ENCODE measurements at regions not wholly inside any gene's neighbourhood (a gene's known extent, or its start where the extent isn't known, plus 50 kb on each side); places are given as distances from the start of the nearest gene placed in this dataset.

GRCh38 chrX:21056622-21057021 is 317.6 kb upstream of the CNKSR2 start:
- DNase-seq (ENCODE audit: low read depth in 2 of 3, low spot score in 1 of 3) = no peak

GRCh38 chrX:21047034-21047455 is 327.2 kb upstream of the CNKSR2 start:
- no peak for DNase-seq (ENCODE audit: low read depth in 2 of 3, low spot score in 1 of 3)

GRCh38 chrX:21014326-21014725 is 359.9 kb upstream of the CNKSR2 start:
- DNase-seq (ENCODE audit: low read depth in 2 of 3, low spot score in 1 of 3) = no peak

GRCh38 chrX:21004835-21005234 is 369.4 kb upstream of the CNKSR2 start:
- no peak for DNase-seq (ENCODE audit: low read depth in 2 of 3, low spot score in 1 of 3)

GRCh38 chrX:20995829-20996228 is 378.4 kb upstream of the CNKSR2 start:
- DNase-seq (ENCODE audit: low read depth in 2 of 3, low spot score in 1 of 3) = no peak

GRCh38 chrX:20989361-20989760 is 384.9 kb upstream of the CNKSR2 start:
- DNase-seq (ENCODE audit: low read depth in 2 of 3, low spot score in 1 of 3) = no peak

GRCh38 chrX:20988804-20989203 is 385.4 kb upstream of the CNKSR2 start:
- no peak for DNase-seq (ENCODE audit: low read depth in 2 of 3, low spot score in 1 of 3)

- no peak for DNase-seq (ENCODE audit: low read depth in 2 of 3, low spot score in 1 of 3)
Measured at GRCh38 chrX:20988118-20988517, 386.1 kb upstream of the CNKSR2 start.

GRCh38 chrX:20980426-20980825 is 393.8 kb upstream of the CNKSR2 start:
- DNase-seq (ENCODE audit: low read depth in 2 of 3, low spot score in 1 of 3) = no peak

GRCh38 chrX:20974326-20974725 is 399.9 kb upstream of the CNKSR2 start:
- no peak for DNase-seq (ENCODE audit: low read depth in 2 of 3, low spot score in 1 of 3)

GRCh38 chrX:20973038-20973437 is 401.2 kb upstream of the CNKSR2 start:
- no peak for DNase-seq (ENCODE audit: low read depth in 2 of 3, low spot score in 1 of 3)

- DNase-seq (ENCODE audit: low read depth in 2 of 3, low spot score in 1 of 3) = no peak
Measured at GRCh38 chrX:20971250-20971649, 403.0 kb upstream of the CNKSR2 start.

GRCh38 chrX:20969565-20969964 is 404.7 kb upstream of the CNKSR2 start:
- no peak for DNase-seq (ENCODE audit: low read depth in 2 of 3, low spot score in 1 of 3)

- DNase-seq (ENCODE audit: low read depth in 2 of 3, low spot score in 1 of 3) = no peak
Measured at GRCh38 chrX:20968996-20969395, 405.2 kb upstream of the CNKSR2 start.

GRCh38 chrX:20967725-20968124 is 406.5 kb upstream of the CNKSR2 start:
- DNase-seq (ENCODE audit: low read depth in 2 of 3, low spot score in 1 of 3) = no peak

- no peak for DNase-seq (ENCODE audit: low read depth in 2 of 3, low spot score in 1 of 3)
Measured at GRCh38 chrX:20965270-20966044, 408.8 kb upstream of the CNKSR2 start.

GRCh38 chrX:20954014-20954413 is 420.2 kb upstream of the CNKSR2 start:
- no peak for DNase-seq (ENCODE audit: low read depth in 2 of 3, low spot score in 1 of 3)

GRCh38 chrX:20952180-20952579 is 422.0 kb upstream of the CNKSR2 start:
- no peak for DNase-seq (ENCODE audit: low read depth in 2 of 3, low spot score in 1 of 3)

- DNase-seq (ENCODE audit: low read depth in 2 of 3, low spot score in 1 of 3) = no peak
Measured at GRCh38 chrX:20951016-20951810, 423.0 kb upstream of the CNKSR2 start.

GRCh38 chrX:20947411-20947912 is 426.8 kb upstream of the CNKSR2 start:
- DNase-seq (ENCODE audit: low read depth in 2 of 3, low spot score in 1 of 3) = no peak

GRCh38 chrX:20913760-20914159 is 460.5 kb upstream of the CNKSR2 start:
- peak in 1 of 3 donors; percentile 0 for DNase-seq (ENCODE audit: low read depth in 2 of 3, low spot score in 1 of 3)

- no peak for DNase-seq (ENCODE audit: low read depth in 2 of 3, low spot score in 1 of 3)
Measured at GRCh38 chrX:20906571-20906970, 467.6 kb upstream of the CNKSR2 start.

Measured in stimulated activated CD4-positive, alpha-beta T cell treated with anti-CD3 and anti-CD28 coated beads, Interleukin-12 subunit alpha, Interleukin-12 subunit beta, amount 100 ng/mL, for 48 hours (primary cell).